ENCODE measurements at regions not wholly inside any gene's neighbourhood (a gene's known extent, or its start where the extent isn't known, plus 50 kb on each side); places are given as distances from the start of the nearest gene placed in this dataset.

DNA sequence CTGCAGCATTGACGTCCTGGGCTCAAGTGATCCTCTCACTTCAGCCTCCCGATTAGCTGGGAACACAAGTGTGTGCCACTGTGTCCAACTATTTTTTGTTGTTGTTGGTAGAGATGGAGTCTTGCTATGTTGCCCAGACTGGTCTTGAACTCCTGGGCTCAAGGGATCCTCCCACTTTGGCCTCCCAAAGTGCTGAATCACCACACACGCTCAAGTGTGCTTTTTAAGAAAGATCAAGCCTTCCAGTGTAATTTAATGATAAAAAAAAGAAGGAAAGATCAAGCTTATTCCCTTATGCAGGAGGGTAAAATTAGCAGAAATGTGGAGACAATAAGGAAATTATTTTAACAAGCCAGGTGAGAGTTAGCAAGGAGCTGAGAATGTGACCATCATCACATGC lies 61.1 kb upstream of the SERBP1 start:
- no peak overlapping the region for H3K4me3 Mint-ChIP-seq
- POLR2A ChIA-PET: interaction anchor here (0.6 to 1.5 kb wide), 2 partner anchors 56 to 61 kb away, joined by 3 to 4 read pairs; partner anchors contain the start of gene SERBP1

More for the DNA sequence above, 61.1 kb upstream of the SERBP1 start:
- Mint-ChIP-seq H3K27ac (no peak overlapping the region), H3K4me1 (no peaks in the 10 kb centered on the region), H3K36me3 (no peaks in the 10 kb centered on the region), H3K27me3 (ENCODE audit: low read depth) (no peaks in the 10 kb centered on the region), H3K9me3 (no peaks in the 10 kb centered on the region)
- CTCF ChIA-PET: interaction anchor here (1.5 to 2.2 kb wide), 5 partner anchors 9 to 278 kb away, joined by 6 to 12 read pairs (median 7); no protein-coding TSS in a partner anchor
- TF ChIP-seq ZNF396 (CRISPR knock-in tag; IDR thresholded peaks at IDR 0.05; ENCODE audit: borderline replicate concordance): no peak
- no peak for TF ChIP-seq ELF4 (CRISPR knock-in tag; IDR thresholded peaks at IDR 0.05; ENCODE audit: low read depth)
- TF ChIP-seq ERG (CRISPR knock-in tag; IDR thresholded peaks at IDR 0.05): no peak
- TF ChIP-seq, protein P1, sequence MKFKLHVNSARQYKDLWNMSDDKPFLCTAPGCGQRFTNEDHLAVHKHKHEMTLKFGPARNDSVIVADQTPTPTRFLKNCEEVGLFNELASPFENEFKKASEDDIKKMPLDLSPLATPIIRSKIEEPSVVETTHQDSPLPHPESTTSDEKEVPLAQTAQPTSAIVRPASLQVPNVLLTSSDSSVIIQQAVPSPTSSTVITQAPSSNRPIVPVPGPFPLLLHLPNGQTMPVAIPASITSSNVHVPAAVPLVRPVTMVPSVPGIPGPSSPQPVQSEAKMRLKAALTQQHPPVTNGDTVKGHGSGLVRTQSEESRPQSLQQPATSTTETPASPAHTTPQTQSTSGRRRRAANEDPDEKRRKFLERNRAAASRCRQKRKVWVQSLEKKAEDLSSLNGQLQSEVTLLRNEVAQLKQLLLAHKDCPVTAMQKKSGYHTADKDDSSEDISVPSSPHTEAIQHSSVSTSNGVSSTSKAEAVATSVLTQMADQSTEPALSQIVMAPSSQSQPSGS (CRISPR knock-in tag; IDR thresholded peaks at IDR 0.05; ENCODE audit: borderline replicate concordance, low read depth): no peak
- TF ChIP-seq AR (CRISPR knock-in tag; IDR thresholded peaks at IDR 0.05): no peak
- TF ChIP-seq ZNF317 (CRISPR knock-in tag; IDR thresholded peaks at IDR 0.05; ENCODE audit: borderline replicate concordance, low read depth): no peak
- no peak for TF ChIP-seq JAZF1 (CRISPR knock-in tag; IDR thresholded peaks at IDR 0.05)
- TF ChIP-seq, protein P2, sequence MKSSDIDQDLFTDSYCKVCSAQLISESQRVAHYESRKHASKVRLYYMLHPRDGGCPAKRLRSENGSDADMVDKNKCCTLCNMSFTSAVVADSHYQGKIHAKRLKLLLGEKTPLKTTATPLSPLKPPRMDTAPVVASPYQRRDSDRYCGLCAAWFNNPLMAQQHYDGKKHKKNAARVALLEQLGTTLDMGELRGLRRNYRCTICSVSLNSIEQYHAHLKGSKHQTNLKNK (CRISPR knock-in tag; IDR thresholded peaks at IDR 0.05): no peak
- no peak for TF ChIP-seq ETV6 (CRISPR knock-in tag; IDR thresholded peaks at IDR 0.05)
- no peak for TF ChIP-seq ZNF532 (CRISPR knock-in tag; IDR thresholded peaks at IDR 0.05; ENCODE audit: borderline replicate concordance)
- no peak for TF ChIP-seq ZBTB21 (CRISPR knock-in tag; IDR thresholded peaks at IDR 0.05; ENCODE audit: borderline replicate concordance)
- TF ChIP-seq, protein P3, sequence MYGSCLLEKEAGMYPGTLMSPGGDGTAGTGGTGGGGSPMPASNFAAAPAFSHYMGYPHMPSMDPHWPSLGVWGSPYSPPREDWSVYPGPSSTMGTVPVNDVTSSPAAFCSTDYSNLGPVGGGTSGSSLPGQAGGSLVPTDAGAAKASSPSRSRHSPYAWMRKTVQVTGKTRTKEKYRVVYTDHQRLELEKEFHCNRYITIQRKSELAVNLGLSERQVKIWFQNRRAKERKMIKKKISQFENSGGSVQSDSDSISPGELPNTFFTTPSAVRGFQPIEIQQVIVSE (CRISPR knock-in tag; IDR thresholded peaks at IDR 0.05; ENCODE audit: borderline replicate concordance): no peak
- TF ChIP-seq ZBTB43 (CRISPR knock-in tag; IDR thresholded peaks at IDR 0.05): no peak
- TF ChIP-seq KAT7 (CRISPR knock-in tag; IDR thresholded peaks at IDR 0.05; ENCODE audit: borderline replicate concordance): no peak
- TF ChIP-seq, protein P4, sequence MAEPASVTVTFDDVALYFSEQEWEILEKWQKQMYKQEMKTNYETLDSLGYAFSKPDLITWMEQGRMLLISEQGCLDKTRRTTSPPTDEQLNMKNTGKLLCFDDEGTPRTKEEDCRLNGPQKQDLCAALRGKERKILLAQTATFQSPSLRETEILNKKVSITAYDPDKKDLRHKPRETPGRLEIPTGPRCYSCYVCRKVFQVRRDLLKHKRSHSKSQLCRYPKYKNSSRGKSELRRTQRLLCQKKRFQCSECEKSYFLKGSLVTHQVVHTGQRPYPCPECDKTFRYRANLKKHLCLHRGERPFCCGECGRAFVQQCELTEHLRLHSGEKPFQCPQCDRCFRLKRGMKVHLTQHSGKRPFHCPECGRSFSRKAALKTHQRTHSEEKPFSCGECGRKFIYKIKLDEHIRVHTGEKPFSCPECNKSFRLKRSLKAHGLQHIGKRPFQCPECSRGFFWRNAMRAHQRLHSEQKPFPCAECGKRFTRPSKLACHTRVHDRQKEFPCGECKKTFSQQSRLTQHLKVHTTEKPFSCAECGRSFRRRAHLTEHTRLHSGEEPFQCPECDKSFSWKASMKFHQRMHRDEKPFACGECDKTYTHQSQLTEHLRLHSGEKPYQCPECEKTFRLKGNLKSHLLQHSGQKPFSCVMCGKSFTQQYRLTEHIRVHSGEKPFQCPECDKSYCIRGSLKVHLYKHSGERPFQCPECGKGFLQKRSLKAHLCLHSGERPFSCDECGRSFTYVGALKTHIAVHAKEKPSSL (CRISPR knock-in tag; conservative IDR thresholded peaks at IDR 0.05): no peak
- TF ChIP-seq ZNF423 (CRISPR knock-in tag; IDR thresholded peaks at IDR 0.05): no peak
- TF ChIP-seq PRRX2 (CRISPR knock-in tag; IDR thresholded peaks at IDR 0.05): no peak
- TF ChIP-seq, protein P5, sequence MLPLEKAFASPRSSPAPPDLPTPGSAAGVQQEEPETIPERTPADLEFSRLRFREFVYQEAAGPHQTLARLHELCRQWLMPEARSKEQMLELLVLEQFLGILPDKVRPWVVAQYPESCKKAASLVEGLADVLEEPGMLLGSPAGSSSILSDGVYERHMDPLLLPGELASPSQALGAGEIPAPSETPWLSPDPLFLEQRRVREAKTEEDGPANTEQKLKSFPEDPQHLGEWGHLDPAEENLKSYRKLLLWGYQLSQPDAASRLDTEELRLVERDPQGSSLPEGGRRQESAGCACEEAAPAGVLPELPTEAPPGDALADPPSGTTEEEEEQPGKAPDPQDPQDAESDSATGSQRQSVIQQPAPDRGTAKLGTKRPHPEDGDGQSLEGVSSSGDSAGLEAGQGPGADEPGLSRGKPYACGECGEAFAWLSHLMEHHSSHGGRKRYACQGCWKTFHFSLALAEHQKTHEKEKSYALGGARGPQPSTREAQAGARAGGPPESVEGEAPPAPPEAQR (CRISPR knock-in tag; IDR thresholded peaks at IDR 0.05): no peak
- ATAC-seq (no peak), DNase-seq (ENCODE audit: low spot score) (no peak)
